Islet of Langerhans (tissue), 1 donor: ENCODE measurements at regions not wholly inside any gene's neighbourhood (a gene's known extent, or its start where the extent isn't known, plus 50 kb on each side); places are given as distances from the start of the nearest gene placed in this dataset.

Experiments used
- FAIRE-seq: peaks from one replicate; lab custom pipeline; 2011; peaks lifted over from hg19 to GRCh38; lab: Jason Lieb, UNC

GRCh38 chr11:33411751-33412150 is 154.6 kb downstream of the HIPK3 start:
- no peak for FAIRE-seq

GRCh38 chr11:33410086-33410765 is 153.0 kb downstream of the HIPK3 start:
- no peak for FAIRE-seq
